ENCODE measurements at regions not wholly inside any gene's neighbourhood (a gene's known extent, or its start where the extent isn't known, plus 50 kb on each side); places are given as distances from the start of the nearest gene placed in this dataset.
A peak's percentile ranks its signal among the peaks of the same experiment; 100 is the strongest.

- peak; percentile 30 for DNase-seq
Measured at GRCh38 chr13:74040200-74040599, 94.0 kb downstream of the KLF12 start.

GRCh38 chr13:74039667-74040066 is 94.5 kb downstream of the KLF12 start:
- DNase-seq, result no peak

- no peak for DNase-seq
Measured at GRCh38 chr13:74039154-74039553, 95.0 kb downstream of the KLF12 start.

DNA sequence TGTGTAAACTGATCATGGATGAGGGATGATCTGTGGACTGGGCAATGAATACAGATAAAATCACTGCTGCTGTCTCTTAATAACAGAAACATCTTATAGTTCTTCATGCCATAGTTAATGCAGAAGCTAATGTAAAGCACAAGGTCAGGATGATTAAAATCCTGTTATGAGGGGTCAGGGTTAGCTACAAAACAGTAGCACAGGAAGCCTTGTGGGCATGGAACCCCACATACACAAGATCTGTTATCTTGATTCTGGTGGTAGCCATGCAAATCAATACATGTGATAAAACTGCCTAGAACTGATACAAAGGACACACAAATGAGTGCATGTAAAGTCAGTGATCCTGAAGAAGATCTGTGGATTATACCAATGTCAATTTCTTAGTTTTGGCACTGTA is 96.4 kb downstream of the KLF12 start:
- no peak for DNase-seq

- no peak for DNase-seq
Measured at GRCh38 chr13:74036373-74036772, 97.8 kb downstream of the KLF12 start.

GRCh38 chr13:74035896-74036295 is 98.3 kb downstream of the KLF12 start:
- DNase-seq, result no peak

GRCh38 chr13:74032325-74032724 is 101.9 kb downstream of the KLF12 start:
- DNase-seq, result no peak

DNA sequence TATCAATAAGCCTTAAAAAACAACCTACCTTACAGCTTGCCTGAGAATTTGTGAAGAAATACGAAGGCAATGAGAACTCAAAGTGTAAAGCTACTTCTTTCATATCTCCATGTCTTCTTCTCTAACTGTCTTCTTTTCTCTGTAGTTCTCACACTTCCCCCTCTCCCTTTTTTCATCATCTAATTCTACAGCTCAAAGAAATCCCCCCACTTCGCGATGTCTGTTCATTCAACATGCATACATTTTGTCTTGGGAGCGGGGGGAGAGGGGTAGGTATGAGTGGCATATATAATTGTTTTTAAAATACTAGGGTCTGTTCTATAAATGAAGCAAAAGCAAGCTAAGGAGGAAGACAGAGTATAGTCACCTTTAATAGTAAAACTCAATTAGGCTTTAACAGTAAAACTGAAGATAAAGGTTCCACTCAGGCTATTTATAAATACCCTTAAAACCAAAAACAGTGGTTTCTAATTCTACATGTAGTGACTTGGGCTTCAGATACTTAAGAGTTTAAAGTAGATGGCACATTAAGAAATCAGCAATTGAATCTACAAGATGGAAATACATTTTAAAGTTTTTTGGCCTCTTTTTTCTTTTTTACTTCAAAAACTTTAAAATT is 106.9 kb downstream of the KLF12 start:
- no peak for DNase-seq

DNA sequence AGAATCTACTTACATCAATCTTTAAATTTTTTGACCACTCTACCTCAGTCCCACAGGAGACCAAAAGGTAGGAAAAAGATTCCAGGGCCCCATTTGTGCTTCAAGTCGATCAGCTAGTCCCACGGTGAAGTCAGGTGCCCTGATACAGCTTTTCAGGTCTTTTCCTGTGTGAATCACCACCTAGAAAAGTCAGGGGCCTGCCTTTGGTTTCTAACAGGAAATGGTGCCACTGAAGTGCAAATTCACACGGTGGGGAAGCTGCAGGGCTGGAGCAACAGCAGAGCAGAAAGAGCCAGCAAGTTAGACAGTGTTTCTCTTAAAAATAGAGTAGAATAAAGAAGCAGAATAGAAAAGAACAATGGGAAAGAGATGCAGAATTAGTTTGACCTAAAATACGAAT is 107.5 kb downstream of the KLF12 start:
- DNase-seq, result peak; percentile 16

DNA sequence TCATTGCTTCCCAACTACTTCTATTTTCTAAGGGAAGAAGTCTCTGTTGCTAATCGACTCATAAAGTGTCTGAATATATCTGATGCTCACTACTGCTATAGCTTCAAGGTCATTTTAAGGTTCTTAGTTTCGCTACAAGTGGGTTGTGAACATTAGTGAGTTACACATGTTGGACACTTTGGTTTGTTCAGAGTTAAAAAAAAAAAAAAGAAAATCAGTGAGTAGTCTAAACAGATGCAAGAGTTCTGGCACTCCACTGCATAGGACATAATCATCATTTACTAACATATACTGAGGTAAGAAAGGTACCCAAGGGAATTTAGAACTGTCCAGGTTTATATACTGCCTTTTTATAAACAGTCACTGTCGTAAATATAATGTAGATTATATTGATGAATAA is 108.8 kb downstream of the KLF12 start:
- no peak for DNase-seq

DNA sequence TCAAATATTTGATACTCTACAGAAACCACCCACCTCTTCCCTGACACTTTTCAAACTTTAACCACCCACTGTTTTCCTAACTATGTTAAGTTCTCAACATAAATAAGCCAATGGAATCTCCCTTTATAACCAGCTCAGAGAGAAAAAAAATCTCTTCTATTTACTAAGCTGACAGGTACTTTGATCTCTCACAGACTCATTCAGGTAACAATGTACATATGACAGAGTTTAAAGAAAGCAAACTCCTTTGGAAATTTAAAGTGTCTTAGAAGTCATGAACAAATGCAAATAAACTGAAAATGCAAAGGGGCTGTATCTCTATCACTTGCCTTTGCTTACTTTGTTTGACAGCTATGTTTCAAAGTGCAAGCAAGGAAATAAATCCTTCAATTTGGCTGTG is 109.3 kb downstream of the KLF12 start:
- DNase-seq, result no peak

DNA sequence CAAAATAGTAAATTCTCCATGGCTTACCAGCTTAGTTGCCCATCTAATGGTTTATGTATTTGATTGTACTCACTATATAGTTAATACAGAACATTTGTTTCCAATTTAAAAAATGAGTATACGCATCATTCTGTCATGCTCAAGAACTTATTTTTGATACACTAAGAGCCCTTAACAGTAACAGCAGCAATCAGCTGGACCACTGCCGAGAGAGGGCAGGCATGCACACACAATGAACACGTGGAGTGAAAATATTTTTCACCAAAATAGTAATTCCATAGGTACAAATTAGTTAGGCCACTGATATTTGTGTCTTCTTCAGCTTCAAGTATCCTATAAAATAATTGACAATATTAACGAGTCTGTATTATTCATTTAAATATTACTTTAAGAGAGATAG is 109.9 kb downstream of the KLF12 start:
- peak; percentile 25 for DNase-seq

- DNase-seq, result no peak
Measured at GRCh38 chr13:74023484-74023883, 110.7 kb downstream of the KLF12 start.

GRCh38 chr13:74021505-74021904 is 112.7 kb downstream of the KLF12 start:
- DNase-seq, result no peak

DNA sequence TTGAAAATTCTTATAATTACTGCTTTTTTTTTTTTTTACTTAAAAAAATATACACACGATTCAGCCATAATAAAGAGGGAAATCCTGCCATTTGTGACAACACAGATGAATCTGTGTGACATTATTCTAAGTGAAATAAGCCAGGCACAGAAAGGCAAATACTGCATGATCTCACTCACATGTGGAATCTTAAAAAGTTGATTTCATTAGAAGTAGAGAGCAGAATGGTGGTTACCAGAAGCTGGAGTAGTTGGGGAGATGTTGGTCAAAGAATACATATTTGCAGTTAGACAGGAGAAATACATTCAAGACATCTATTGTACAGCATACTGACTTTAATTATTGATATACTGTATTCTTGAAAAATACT is 116.2 kb downstream of the KLF12 start:
- no peak for DNase-seq

GRCh38 chr13:74017301-74018061 is 116.7 kb downstream of the KLF12 start:
- DNase-seq, result no peak

- DNase-seq, result no peak
Measured at GRCh38 chr13:74015137-74015536, 119.1 kb downstream of the KLF12 start.

DNA sequence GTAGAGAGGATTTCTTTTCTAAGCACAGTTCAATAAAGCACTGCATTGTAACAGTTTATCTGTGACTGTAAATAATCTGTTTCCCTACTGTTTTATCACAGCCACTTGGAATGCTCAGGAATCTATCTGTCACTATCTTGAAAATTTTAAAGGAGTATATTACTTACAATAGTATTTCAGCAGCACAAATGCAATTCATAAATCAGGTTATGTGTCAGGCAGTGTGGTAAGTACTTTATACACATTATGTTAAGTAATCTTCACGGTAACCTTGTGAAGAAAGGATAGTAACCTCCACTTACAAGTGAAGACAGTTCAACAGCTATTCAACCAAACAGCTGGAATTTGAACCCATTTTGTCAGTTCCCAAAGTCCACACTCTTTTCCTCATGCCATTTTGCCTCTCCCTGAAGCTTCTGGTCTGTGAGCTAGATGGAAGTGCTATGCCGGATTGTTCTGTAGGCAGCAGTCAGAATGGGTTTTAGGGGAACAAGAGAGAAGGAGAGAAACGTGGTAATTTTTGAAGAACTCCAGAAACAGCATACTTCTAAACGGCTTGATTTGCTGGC is 125.0 kb downstream of the KLF12 start:
- no peak for DNase-seq

- no peak for DNase-seq
Measured at GRCh38 chr13:74006666-74007065, 127.5 kb downstream of the KLF12 start.

GRCh38 chr13:74005320-74006157 is 128.7 kb downstream of the KLF12 start:
- no peak for DNase-seq

DNA sequence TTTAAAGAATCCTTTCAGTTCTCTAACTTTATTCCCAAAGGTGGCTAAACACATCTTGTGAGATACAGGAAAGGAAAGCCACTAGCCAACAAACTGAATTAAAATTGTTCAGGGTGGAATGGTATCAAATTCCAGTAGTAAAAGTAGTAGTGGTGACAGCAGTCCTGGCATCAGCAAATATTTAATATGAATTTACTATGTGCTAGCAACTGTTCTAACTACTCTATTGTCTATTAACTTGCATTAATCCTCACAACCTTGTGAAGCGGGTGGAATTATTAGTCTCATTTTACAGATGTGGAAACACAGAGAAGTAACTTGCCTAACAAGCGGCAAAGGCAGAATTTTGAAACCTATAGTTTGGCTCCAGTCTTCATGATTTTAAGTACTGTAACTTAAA is 130.1 kb downstream of the KLF12 start:
- no peak for DNase-seq

DNA sequence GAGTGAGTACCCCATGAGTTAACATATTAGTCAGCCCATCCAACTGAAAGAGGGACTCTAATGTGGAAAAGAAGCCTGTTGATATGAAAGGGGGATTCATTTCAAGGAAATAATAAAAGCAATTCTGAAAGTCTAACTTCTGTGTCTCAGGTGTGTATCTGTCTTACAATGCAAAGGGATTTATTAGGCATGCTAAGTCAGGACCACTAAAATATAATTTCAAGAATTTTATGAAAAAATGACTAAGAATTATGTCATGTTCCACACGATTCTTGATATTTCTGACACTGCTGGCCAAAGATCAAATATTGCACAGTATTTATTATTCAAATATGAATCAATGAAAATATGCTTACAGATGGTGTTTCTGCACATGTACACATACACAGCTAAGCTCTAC is 130.8 kb downstream of the KLF12 start:
- DNase-seq, result no peak

DNA sequence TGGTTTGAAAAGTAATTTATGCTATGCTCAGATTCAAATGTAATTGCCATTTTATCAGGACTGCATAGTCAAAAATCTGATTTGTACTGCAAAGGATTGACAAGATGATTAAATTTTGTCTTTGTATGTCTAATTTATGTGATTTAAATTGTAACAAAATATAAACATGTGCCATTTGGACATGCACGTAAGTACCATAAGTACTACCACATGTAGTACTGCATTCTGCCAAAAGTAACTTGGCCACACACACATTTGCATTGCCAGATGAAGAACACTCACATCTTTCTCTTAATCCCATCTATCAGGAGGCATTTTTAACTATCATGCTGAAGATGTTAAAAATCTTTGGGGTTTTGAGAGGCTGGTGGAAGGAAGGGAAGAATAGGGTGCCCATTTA is 133.3 kb downstream of the KLF12 start:
- DNase-seq, result peak; percentile 21

DNA sequence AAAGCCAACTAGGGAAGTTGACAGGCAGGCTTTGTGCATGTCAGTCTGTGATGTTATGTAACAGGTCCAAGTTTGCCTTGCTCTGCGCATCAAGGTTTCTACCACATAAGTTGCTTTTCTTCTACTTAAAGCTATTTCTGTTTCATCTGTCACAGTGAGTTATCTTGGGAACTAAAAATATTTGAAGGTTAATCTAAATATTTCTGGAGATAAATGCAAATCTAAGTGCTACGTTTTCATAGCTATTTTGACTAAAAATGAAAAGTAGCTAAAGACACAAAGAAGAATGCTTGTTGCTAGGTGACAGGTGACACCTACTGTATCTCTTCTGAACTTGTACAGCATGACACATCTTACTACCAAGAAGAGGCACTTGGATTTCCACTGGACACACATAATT is 135.6 kb downstream of the KLF12 start:
- no peak for DNase-seq

Measured in fibroblast of upper back skin (primary cell).